MV-4-11 (cell line): ENCODE measurements at regions not wholly inside any gene's neighbourhood (a gene's known extent, or its start where the extent isn't known, plus 50 kb on each side); places are given as distances from the start of the nearest gene placed in this dataset.

Source experiments
- DNase-seq: peaks from one replicate; lab custom pipeline; 2025; lab: John Stamatoyannopoulos, UW

GRCh38 chr4:32158961-32159360 is 1438.8 kb downstream of the PCDH7 start:
- no peak for DNase-seq

DNA sequence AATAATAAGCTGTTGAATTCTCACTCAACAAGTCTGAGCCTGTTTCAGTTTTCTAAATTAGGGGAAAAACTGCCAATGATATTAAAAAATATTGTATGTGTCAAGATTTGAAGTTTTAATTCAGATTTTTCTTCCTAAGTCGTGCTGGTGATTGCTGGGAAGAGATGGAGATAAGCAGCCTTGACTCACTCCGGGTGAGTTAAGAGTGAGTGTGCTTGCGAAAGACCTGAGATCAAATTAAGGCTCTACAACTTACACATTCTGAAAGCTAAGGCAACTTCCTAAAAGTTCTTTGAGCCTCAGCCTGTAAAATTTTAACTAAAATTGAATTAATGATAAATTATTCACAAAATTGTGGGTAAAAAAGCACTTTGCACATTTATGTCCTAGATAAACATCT is 1441.2 kb downstream of the PCDH7 start:
- peak; percentile 88 for DNase-seq

DNA sequence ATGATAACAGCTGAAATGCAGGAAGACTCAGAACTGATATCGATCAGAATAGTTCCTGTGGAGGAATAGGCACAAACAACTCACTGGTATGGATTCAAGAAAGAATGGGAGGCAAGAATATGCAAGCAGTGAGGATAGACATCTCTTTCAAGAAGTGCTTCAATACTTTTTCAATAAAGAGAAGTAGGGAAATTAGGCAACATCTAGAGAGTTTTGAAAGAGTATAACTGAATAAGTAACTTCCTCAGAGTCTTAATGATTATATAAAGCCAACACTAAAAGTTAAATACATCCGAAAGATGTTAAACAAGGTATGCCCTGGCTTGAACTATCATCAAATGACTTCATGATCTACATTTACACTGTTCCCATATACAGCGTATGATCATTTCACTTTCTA is 1443.0 kb downstream of the PCDH7 start:
- peak; percentile 90 for DNase-seq

DNA sequence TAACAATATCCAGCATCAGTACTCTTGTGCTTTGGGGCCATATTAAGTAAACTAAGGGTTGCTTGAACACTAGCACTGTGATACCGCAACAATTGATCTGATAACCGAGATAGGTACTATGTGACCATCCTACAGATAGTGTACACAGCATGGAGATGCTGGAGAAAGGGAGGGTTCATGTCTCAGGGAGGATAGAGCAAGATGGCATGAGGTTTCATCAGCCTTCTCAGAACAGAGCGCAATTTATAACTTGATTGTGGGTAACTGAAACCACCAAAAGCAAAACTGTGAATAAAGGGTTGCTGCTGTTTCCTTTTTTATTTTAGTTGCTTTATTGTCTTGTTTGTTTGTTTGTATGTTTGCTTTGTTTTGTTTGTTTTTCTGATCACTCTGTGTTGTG is 1449.7 kb downstream of the PCDH7 start:
- peak; percentile 52 for DNase-seq

- DNase-seq, result peak; percentile 54
Measured at GRCh38 chr4:32172086-32172485, 1451.9 kb downstream of the PCDH7 start.

- DNase-seq, result no peak
Measured at GRCh38 chr4:32172761-32173160, 1452.6 kb downstream of the PCDH7 start.

DNA sequence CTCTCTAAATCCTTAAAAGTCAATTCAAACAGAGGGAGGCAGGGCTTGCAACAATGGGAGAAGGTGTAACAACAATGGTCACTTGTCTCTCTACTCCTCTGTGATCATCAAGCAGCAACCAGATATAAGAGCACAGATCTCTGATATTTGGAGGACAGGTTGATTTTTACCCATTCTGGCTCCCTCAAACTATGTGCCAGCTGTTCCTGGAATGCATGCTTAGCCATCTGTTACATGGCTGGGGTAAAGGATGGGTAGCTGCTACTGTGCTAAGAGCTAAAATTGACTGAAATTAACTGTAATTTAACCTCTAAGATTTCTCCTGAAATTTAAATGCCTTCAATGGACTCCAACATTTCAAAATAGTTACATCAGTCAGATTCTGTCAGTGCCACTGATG is 1459.9 kb downstream of the PCDH7 start:
- no peak for DNase-seq

DNA sequence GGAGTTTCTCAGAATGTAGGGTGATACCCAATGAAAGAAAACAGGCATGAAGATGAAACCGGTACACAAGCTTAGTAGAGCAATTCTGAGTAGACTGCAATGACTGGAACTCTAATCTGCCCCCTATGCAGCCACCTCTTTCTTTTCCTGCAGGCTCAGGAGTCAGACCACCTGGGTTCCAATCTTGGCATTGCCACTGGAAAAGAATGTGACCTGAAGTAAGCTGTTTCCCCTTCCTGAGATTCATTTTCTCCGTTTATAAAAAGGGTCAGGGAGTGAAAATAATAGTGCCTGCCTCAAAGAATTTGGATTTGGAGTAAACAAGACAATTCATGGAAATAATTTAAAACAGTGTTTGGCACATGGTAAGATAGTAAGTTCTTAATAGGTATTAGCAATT is 1464.0 kb downstream of the PCDH7 start:
- no peak for DNase-seq

- DNase-seq, result no peak
Measured at GRCh38 chr4:32189130-32189529, 1469.0 kb downstream of the PCDH7 start.

- DNase-seq, result no peak
Measured at GRCh38 chr4:32189788-32190187, 1469.6 kb downstream of the PCDH7 start.

- no peak for DNase-seq
Measured at GRCh38 chr4:32191961-32192360, 1471.8 kb downstream of the PCDH7 start.

GRCh38 chr4:32192363-32192762 is 1472.2 kb downstream of the PCDH7 start:
- DNase-seq, result peak; percentile 41

GRCh38 chr4:32192991-32193390 is 1472.8 kb downstream of the PCDH7 start:
- no peak for DNase-seq

- DNase-seq, result no peak
Measured at GRCh38 chr4:32196950-32197688, 1477.0 kb downstream of the PCDH7 start.

DNA sequence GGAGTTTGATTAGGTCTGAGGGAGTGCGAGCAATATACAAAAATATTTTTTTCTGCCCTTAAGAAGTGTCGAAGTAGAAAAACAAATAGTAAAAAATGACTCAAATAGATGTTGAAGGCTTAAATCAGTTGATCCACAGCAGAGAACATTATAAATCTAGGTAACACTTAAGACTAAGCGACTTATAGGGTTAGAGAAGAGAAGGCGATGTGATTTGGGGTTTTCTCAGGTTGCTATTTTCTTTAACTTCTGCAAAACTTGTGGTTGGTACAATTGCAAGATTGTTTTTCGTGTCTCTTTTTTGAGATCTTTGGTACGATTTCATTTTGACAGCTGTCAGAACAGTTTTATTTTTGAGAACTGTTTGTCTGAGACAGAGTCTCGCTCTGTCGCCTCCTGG is 1479.5 kb downstream of the PCDH7 start:
- peak; percentile 14 for DNase-seq

- no peak for DNase-seq
Measured at GRCh38 chr4:32203340-32203739, 1483.2 kb downstream of the PCDH7 start.

GRCh38 chr4:32206756-32207155 is 1486.6 kb downstream of the PCDH7 start:
- no peak for DNase-seq

DNA sequence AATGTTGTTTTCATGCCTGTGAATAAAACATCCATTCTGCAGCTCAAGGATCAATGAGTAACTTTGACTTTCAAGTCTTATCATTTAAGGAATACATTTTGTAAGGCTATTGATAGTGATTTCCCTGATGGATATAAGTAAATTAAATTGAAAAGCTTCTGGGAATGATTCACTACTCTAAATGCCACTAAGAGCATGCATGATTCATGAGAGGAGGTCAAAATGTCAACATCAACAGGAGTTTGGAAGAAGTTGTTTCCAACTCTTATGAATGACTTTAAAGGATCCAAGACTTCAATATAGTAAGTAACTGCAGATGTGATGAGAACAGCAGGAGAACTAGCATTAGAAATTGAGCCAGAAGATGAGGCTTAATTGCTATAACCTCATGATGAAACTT is 1487.3 kb downstream of the PCDH7 start:
- DNase-seq, result no peak

- DNase-seq, result no peak
Measured at GRCh38 chr4:32215277-32215676, 1495.1 kb downstream of the PCDH7 start.

GRCh38 chr4:32216502-32216901 is 1496.3 kb downstream of the PCDH7 start:
- no peak for DNase-seq

GRCh38 chr4:32219306-32220075 is 1499.3 kb downstream of the PCDH7 start:
- DNase-seq, result no peak

DNA sequence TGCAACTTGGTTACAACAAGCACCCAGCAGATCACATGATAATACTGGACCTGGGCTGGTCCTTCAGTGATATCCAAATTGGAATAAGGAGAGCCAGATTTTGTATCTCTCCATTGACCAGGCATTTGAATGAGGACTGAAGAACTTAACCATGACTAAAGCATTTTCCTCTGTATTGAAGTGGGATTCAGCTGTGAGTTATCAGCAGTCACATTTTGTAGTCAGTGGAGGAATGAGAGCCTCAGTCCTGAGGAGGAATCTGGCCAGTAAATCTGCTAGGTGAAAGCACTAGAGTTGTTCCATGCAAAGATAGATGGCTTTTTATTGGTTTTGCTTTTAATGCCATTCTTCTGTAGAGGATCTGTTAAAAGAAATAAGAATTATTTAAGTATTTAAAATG is 1506.0 kb downstream of the PCDH7 start:
- no peak for DNase-seq

DNA sequence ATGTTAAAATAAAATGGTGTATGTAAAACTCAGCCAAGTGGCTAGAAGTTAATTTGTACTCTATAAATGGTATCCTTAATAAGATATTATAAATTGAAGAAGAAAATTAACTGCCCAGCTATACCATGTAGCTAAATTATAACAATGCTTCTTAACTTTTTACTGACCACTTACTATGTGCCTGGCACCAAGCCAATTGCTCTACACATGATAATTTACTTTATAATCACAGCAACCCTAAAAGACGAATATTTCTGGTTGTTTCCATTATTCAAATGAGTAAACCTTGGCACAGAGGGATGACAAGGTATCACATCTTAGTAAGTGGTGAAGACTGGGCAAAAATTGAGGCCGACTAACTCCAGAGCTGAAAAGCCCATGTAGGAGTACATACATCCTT is 1506.6 kb downstream of the PCDH7 start:
- no peak for DNase-seq

GRCh38 chr4:32243926-32244325 is 1523.8 kb downstream of the PCDH7 start:
- DNase-seq, result no peak
